Esophagus squamous epithelium (tissue), 5 donors: ENCODE measurements at regions not wholly inside any gene's neighbourhood (a gene's known extent, or its start where the extent isn't known, plus 50 kb on each side); places are given as distances from the start of the nearest gene placed in this dataset.

Experiments used
- DNase-seq: peaks from one replicate; lab custom pipeline; 2025; lab: John Stamatoyannopoulos, UW
- H3K27ac ChIP-seq, 4 donors: fragments of 200-600 bp; sonication (generic); one replicate each; pipeline ENCODE4 v1.5.1; 2016 to 2019; ENCODE audit warnings: mild to moderate bottlenecking in 1 of 4
- H3K27me3 ChIP-seq, 4 donors: fragments of 200-600 bp; sonication (generic); 1 replicate in 3 of 4; 2 replicates in 1 of 4; pipeline versions ENCODE4 v1.5.1 to v1.6.0; 2017 to 2021; ENCODE audit warnings: antibody characterized with exemption in 1 of 4
- H3K36me3 ChIP-seq, 3 donors: fragments of 200-600 bp; sonication (generic); one replicate each; pipeline ENCODE4 v1.5.1; 2016 to 2019
- H3K4me1 ChIP-seq, 3 donors: fragments of 200-600 bp; sonication (generic); one replicate each; pipeline ENCODE4 v1.5.1; 2017 to 2019
- H3K4me3 ChIP-seq, 4 donors: fragments of 200-600 bp; sonication (generic); 1 replicate in 3 of 4; 2 replicates in 1 of 4; pipeline ENCODE4 v1.5.1; 2016 to 2019; ENCODE audit warnings: mild to moderate bottlenecking in 2 of 4, moderate library complexity in 1 of 4
- H3K9me3 ChIP-seq, 3 donors: fragments of 200-600 bp; sonication (generic); one replicate each; pipeline ENCODE4 v1.5.1; 2016 to 2019
- POLR2A ChIP-seq, 4 donors: fragments of 450-650 bp; IDR thresholded peaks; one replicate each; pipeline ENCODE4 v1.6.1; 2017; ENCODE audit warnings: antibody characterized with exemption in 4 of 4, mild to moderate bottlenecking in 4 of 4, moderate library complexity in 3 of 4
- WGBS, 2 donors: methylation state at CpG; one replicate each; pipeline ENCODE4 v1.1.5; 2018; 5-methylcytosine and 5-hydroxymethylcytosine counted together
- intact Hi-C: fragments of 100-400 bp; cut with DNase I; formaldehyde crosslinking; loops from one replicate; pipeline ENCODE4 v1.15.0; 2022
- TF ChIP-seq, protein P1 (sequence below), 6 experiments: fragments of 450-650 bp in 4 of 6; fragments of 200-600 bp in 2 of 6; sonication (generic) in 2 of 6; IDR thresholded peaks; one replicate each; pipeline ENCODE4 v1.5.1; 2016 to 2019; ENCODE audit warnings: antibody characterized with exemption in 6 of 6, mild to moderate bottlenecking in 4 of 6, moderate library complexity in 4 of 6
- donor health status: DM: yes; HTN: yes; CAD: no.

DNA sequence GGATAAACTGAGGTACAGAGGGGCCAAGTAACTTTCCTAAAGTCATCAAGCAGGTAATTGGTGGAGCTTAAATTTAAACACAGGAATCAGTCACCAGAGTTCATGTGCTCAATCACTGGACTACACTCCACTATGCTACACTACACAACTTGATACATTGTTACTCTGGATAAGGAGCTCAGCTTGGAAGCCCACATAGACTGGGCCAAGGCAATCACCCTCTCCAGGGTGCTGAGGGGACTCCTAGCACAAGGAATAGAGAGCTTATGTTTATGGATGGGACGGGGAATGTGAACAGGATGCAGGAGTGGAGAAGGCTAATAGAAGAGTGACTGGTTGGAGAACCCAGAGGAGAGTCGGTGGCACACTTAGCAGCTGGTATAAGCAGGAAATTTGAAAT, 113.5 kb upstream of the NFIB start:
- 83 to 86% methylated on average over 2 of the region's 2 CpGs for WGBS, 2 donors
- peaks cover 0 to 11% (median 6%) of the 10 kb centered on the region in 3 donors for H3K4me1 ChIP-seq
- H3K36me3 ChIP-seq, result no peaks in the 10 kb centered on the region
- no peaks in the 10 kb centered on the region for H3K27me3 ChIP-seq
- no peak overlapping the region for H3K27ac ChIP-seq
- no peak for DNase-seq
- intact Hi-C loops, result no loop called here
- no peaks in the 10 kb centered on the region for H3K9me3 ChIP-seq
- no peak for TF ChIP-seq POLR2A (IDR thresholded peaks at IDR 0.05)
- TF ChIP-seq, protein P1, sequence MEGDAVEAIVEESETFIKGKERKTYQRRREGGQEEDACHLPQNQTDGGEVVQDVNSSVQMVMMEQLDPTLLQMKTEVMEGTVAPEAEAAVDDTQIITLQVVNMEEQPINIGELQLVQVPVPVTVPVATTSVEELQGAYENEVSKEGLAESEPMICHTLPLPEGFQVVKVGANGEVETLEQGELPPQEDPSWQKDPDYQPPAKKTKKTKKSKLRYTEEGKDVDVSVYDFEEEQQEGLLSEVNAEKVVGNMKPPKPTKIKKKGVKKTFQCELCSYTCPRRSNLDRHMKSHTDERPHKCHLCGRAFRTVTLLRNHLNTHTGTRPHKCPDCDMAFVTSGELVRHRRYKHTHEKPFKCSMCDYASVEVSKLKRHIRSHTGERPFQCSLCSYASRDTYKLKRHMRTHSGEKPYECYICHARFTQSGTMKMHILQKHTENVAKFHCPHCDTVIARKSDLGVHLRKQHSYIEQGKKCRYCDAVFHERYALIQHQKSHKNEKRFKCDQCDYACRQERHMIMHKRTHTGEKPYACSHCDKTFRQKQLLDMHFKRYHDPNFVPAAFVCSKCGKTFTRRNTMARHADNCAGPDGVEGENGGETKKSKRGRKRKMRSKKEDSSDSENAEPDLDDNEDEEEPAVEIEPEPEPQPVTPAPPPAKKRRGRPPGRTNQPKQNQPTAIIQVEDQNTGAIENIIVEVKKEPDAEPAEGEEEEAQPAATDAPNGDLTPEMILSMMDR (IDR thresholded peaks at IDR 0.05), result no peak
- H3K4me3 ChIP-seq, result no peak overlapping the region

DNA sequence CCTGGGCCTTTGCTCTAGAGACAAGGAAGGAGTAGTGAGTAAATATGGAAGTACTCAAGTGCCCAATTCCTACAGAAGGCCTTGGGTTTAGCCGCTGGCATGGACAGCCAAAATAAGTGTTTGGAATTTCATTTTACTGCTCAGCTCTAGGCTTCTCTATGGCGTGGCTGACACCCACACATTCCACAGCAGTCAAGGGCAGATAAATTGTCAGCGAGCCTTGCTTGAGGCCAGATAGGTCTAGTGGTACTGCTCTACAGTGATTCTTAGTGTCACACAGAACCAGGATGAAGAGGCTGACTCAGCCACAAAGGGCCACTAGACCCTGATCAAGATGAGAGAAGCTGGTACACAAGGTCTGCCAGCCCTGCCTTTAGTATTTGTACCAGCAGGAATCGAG, 111.0 kb upstream of the NFIB start:
- intact Hi-C loops, result no loop called here
- 80 to 94% methylated on average over 3 to 4 of the region's 4 CpGs for WGBS, 2 donors
- no peaks in the 10 kb centered on the region for H3K9me3 ChIP-seq

DNA sequence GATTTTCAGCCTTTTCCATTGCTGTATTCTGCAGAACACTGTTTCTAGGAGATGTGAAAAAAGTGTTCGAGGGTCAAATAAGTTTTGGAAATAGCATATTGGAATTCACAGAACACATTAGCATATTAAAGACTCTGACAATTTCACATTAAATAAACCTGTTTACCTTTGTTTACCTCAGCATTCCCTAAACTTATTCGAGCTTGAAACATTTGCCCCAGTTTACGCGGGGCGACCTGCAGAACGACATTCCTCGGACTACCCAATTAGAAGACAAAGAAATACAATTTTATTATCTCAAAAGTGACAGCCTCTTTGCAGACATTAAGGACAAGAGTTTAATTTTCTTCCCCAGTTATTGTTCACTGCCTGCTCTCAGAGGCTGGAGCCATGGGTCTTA, 110.3 kb upstream of the NFIB start:
- Histone ChIP-seq H3K4me3 (no peak overlapping the region), H3K4me1 (peaks cover 0 to 11% (median 6%) of the 10 kb centered on the region in 3 donors), H3K36me3 (no peaks in the 10 kb centered on the region), H3K9me3 (no peaks in the 10 kb centered on the region), H3K27ac (no peak overlapping the region), H3K27me3 (no peaks in the 10 kb centered on the region)
- TF ChIP-seq POLR2A (IDR thresholded peaks at IDR 0.05), result no peak
- TF ChIP-seq, protein P1 (IDR thresholded peaks at IDR 0.05), result no peak
- intact Hi-C loops, result no loop called here
- WGBS, 2 donors, result 85 to 91% methylated on average over 7 of the region's 7 CpGs
- DNase-seq, result no peak

More for the DNA sequence above, 111.0 kb upstream of the NFIB start:
- peaks cover 0 to 11% (median 6%) of the 10 kb centered on the region in 3 donors for H3K4me1 ChIP-seq
- TF ChIP-seq, protein P1 (IDR thresholded peaks at IDR 0.05), result no peak
- no peak for TF ChIP-seq POLR2A (IDR thresholded peaks at IDR 0.05)
- H3K27ac ChIP-seq, result no peak overlapping the region
- no peaks in the 10 kb centered on the region for H3K27me3 ChIP-seq
- no peaks in the 10 kb centered on the region for H3K36me3 ChIP-seq
- no peak overlapping the region for H3K4me3 ChIP-seq
- no peak for DNase-seq

DNA sequence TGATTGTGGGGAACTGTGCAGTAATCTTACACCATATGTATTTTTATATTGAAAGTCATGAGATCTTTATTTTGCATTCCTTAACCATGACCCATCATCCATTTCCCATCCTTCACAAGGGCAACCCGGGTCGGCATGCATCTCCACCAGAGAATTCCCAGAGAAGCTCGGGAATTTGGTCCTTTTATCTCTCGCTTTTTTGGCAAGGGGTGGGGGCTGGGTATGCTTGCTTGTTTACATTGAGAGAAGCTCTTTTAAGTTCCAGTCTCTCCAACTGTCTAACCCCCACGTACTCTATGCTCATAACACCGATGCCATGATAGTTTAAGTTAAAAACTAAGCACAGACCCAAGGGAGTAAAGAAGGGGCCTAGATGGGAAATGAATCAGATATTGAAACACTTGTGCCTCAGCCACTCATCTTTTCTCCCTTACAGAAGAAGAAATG, 109.9 kb upstream of the NFIB start:
- peaks cover 0 to 9% (median 4%) of the 10 kb centered on the region in 3 donors for H3K4me1 ChIP-seq
- H3K27ac ChIP-seq, result no peak overlapping the region
- DNase-seq, result no peak
- no peaks in the 10 kb centered on the region for H3K36me3 ChIP-seq
- intact Hi-C loops, result no loop called here
- 63 to 64% methylated on average over 6 of the region's 6 CpGs for WGBS, 2 donors
- H3K27me3 ChIP-seq, result no peaks in the 10 kb centered on the region
- H3K4me3 ChIP-seq, result no peak overlapping the region
- no peaks in the 10 kb centered on the region for H3K9me3 ChIP-seq
- TF ChIP-seq, protein P1 (IDR thresholded peaks at IDR 0.05), result no peak
- TF ChIP-seq POLR2A (IDR thresholded peaks at IDR 0.05), result no peak

DNA sequence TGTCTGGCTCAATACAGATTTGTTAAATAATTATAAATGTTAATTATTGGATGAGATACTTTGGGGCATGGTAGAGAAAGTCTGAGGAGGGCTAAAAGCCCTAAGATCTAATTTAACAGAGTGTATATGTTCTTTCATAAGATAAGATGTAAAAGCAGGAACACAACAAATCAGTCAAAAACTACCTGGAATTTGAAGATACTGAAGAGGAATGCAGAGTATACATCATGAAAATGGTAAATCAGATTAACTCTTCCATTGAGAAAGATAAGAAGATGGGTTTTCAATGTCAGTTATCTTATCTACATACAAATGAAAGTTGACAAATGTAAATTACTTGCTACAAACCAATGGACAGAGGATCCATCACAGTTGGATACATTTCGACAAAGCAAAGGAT, 107.3 kb upstream of the NFIB start:
- DNase-seq, result no peak
- intact Hi-C loops, result no loop called here
- WGBS, 2 donors, result 75 to 89% methylated on average over 1 of the region's 1 CpG
- Histone ChIP-seq H3K4me1 (no peaks in the 10 kb centered on the region), H3K36me3 (no peaks in the 10 kb centered on the region), H3K4me3 (no peak overlapping the region), H3K27ac (no peak overlapping the region), H3K27me3 (no peaks in the 10 kb centered on the region), H3K9me3 (no peaks in the 10 kb centered on the region)
- TF ChIP-seq, protein P1 (IDR thresholded peaks at IDR 0.05), result no peak
- no peak for TF ChIP-seq POLR2A (IDR thresholded peaks at IDR 0.05)
